CD14-positive monocyte (primary cell): ENCODE measurements at regions not wholly inside any gene's neighbourhood (a gene's known extent, or its start where the extent isn't known, plus 50 kb on each side); places are given as distances from the start of the nearest gene placed in this dataset.

Source experiments
- DNase-seq, 3 donors: peaks; one replicate each; pipeline ENCODE4 v3.0.0-alpha.2; 2011 to 2022
- H2AFZ ChIP-seq: 2 replicates; pipeline ENCODE4 v1.6.0; 2012; ENCODE audit warnings: mild to moderate bottlenecking, low read depth, low read length, inconsistent platforms; ENCODE audit not compliant: insufficient read depth, poor library complexity, severe bottlenecking
- H3K27ac ChIP-seq, 2 donors: 1 replicate in 1 of 2; 2 replicates in 1 of 2; pipeline ENCODE4 v1.5.1; 2012 to 2013; ENCODE audit warnings: low read length in 2 of 2, control low read depth in 1 of 2, inconsistent platforms in 1 of 2, low read depth in 1 of 2, mild to moderate bottlenecking in 1 of 2
- H3K27me3 ChIP-seq, 2 donors: one replicate each; pipeline versions ENCODE4 v1.6.0 to v1.6.1; 2011 to 2013; ENCODE audit warnings: low read length in 2 of 2; ENCODE audit not compliant: control insufficient read depth in 2 of 2, insufficient read depth in 2 of 2
- H3K36me3 ChIP-seq, 2 donors: replicated peaks in 1 of 2; 1 replicate in 1 of 2; 2 replicates in 1 of 2; pipeline versions ENCODE4 v1.5.1 to v1.6.1; 2012 to 2013; ENCODE audit warnings: low read length in 2 of 2, control low read depth in 1 of 2, inconsistent platforms in 1 of 2, mild to moderate bottlenecking in 1 of 2; ENCODE audit not compliant: insufficient read depth in 2 of 2, control insufficient read depth in 1 of 2
- H3K4me1 ChIP-seq, 2 donors: 1 replicate in 1 of 2; 2 replicates in 1 of 2; pipeline versions ENCODE4 v1.5.1 to v1.6.1; 2012 to 2013; ENCODE audit warnings: low read length in 2 of 2, control low read depth in 1 of 2, inconsistent platforms in 1 of 2, mild to moderate bottlenecking in 1 of 2, moderate library complexity in 1 of 2; ENCODE audit not compliant: insufficient read depth in 2 of 2, control insufficient read depth in 1 of 2
- H3K4me2 ChIP-seq: replicated peaks from 2 replicates; pipeline ENCODE3; 2012; ENCODE audit warnings: low read length, moderate library complexity, mild to moderate bottlenecking; ENCODE audit not compliant: poor library complexity, severe bottlenecking; ENCODE audit errors: extremely low read depth
- H3K4me3 ChIP-seq, 3 experiments: fragments of 200-600 bp in 1 of 3; sonication (generic) in 1 of 3; replicated peaks in 1 of 3; 1 replicate in 2 of 3; 2 replicates in 1 of 3; pipeline ENCODE4 v1.5.1; 2011 to 2013; ENCODE audit warnings: low read length in 3 of 3, mild to moderate bottlenecking in 3 of 3, control low read depth in 2 of 3, low read depth in 2 of 3, inconsistent platforms in 1 of 3, moderate library complexity in 1 of 3
- H3K79me2 ChIP-seq: 2 replicates; pipeline ENCODE4 v1.6.0; 2012; ENCODE audit warnings: mild to moderate bottlenecking, control low read depth, inconsistent platforms, low read length, moderate library complexity; ENCODE audit not compliant: insufficient read depth
- H3K9ac ChIP-seq: 2 replicates; pipeline ENCODE4 v1.6.0; 2017; ENCODE audit warnings: low read length, mild to moderate bottlenecking; ENCODE audit not compliant: insufficient read depth, poor library complexity, severe bottlenecking
- H3K9me3 ChIP-seq, 2 donors: replicated peaks in 1 of 2; 1 replicate in 1 of 2; 2 replicates in 1 of 2; pipeline versions ENCODE4 v1.5.1 to v1.6.1; 2012 to 2013; ENCODE audit warnings: low read length in 2 of 2, control low read depth in 1 of 2; ENCODE audit not compliant: control insufficient read depth in 1 of 2, insufficient read depth in 1 of 2
- H4K20me1 ChIP-seq: 2 replicates; pipeline ENCODE4 v1.6.0; 2012; ENCODE audit warnings: mild to moderate bottlenecking, low read length, control low read depth, moderate library complexity; ENCODE audit not compliant: insufficient read depth
- H3K27ac Mint-ChIP-seq, 7 donors: one replicate each; pipeline ENCODE4 v1.8.0; 2020; ENCODE audit warnings: mild to moderate bottlenecking in 7 of 7, mixed read lengths in 7 of 7, moderate library complexity in 6 of 7, inconsistent platforms in 2 of 7
- H3K27me3 Mint-ChIP-seq, 3 donors: one replicate each; pipeline ENCODE4 v1.8.0; 2021 to 2022; ENCODE audit warnings: low read depth in 3 of 3, mild to moderate bottlenecking in 3 of 3, mixed read lengths in 3 of 3, moderate library complexity in 3 of 3, inconsistent platforms in 1 of 3
- H3K36me3 Mint-ChIP-seq, 2 donors: one replicate each; pipeline ENCODE4 v1.8.0; 2020; ENCODE audit warnings: mixed read lengths in 2 of 2, inconsistent platforms in 1 of 2, mild to moderate bottlenecking in 1 of 2
- H3K4me1 Mint-ChIP-seq: one replicate; pipeline ENCODE4 v1.8.0; 2020; ENCODE audit warnings: mild to moderate bottlenecking, mixed read lengths
- H3K4me3 Mint-ChIP-seq, 2 donors: one replicate each; pipeline ENCODE4 v1.8.0; 2020; ENCODE audit warnings: mild to moderate bottlenecking in 2 of 2, mixed read lengths in 2 of 2, moderate library complexity in 1 of 2
- H3K9me3 Mint-ChIP-seq, 7 donors: one replicate each; pipeline ENCODE4 v1.8.0; 2020 to 2022; ENCODE audit warnings: mixed read lengths in 7 of 7, mild to moderate bottlenecking in 6 of 7, moderate library complexity in 6 of 7, inconsistent platforms in 2 of 7
- WGBS: methylation state at CpG from one replicate; pipeline ENCODE4 v1.1.5; 2013; ENCODE audit warnings: missing lambda C conversion rate; ENCODE audit not compliant: insufficient coverage; 5-methylcytosine and 5-hydroxymethylcytosine counted together
- intact Hi-C, 2 donors: fragments of 100-400 bp; cut with micrococcal nuclease; formaldehyde crosslinking; loops; one replicate each; pipeline versions ENCODE4 v1.15.0 to v1.15.1; 2023
- TF ChIP-seq, protein P1 (sequence below): fragments of 200-600 bp; IDR thresholded peaks from one replicate; pipeline ENCODE4 v1.8.0; 2022; ENCODE audit warnings: antibody characterized with exemption, mild to moderate bottlenecking

DNA sequence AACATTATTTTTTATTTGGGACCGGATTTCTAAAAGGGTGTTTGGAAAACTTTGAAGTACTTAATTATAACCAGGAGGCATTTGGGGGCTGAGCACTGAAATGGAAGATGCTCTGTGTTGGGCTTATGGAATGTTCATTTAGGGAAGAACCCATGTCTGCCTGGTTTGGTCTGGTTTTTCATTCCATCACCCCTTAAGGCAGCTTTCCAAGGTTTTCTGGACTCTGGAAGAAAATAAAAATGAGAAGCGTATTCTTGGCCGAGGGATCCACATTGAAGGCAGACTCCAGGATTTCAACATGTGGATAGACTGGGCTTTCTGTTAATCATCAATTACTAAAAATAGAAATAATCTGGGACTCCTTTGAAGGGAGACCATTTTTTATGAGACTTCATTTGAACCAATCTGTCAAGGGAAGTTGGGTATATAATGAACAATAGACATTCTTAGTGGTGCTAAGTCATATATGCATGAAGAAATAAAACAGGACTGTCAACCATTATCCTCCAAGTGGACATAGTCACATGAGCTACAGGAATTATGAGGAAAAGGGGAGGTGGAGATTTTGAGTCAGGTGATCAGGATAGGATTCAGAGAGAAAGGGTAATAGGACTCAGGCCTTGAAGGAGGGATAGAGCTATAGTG is 270.5 kb upstream of the ADAMTS9 start:
- no peak overlapping the region for H3K27ac ChIP-seq
- WGBS: 80% methylated on average over 1 of the region's 3 CpGs
- H3K27me3 ChIP-seq: no peaks in the 10 kb centered on the region
- no peaks in the 10 kb centered on the region for H3K79me2 ChIP-seq
- intact Hi-C loops: no loop called here
- DNase-seq: no peak
- no peaks in the 10 kb centered on the region for H3K36me3 Mint-ChIP-seq
- H3K9me3 ChIP-seq: no peaks in the 10 kb centered on the region
- H3K9me3 Mint-ChIP-seq: peaks cover 0 to 7% (median 0%) of the 10 kb centered on the region in 7 donors
- no peak overlapping the region for H3K27ac Mint-ChIP-seq
- H3K4me2 ChIP-seq: no peak overlapping the region
- no peaks in the 10 kb centered on the region for H3K4me1 Mint-ChIP-seq
- H3K27me3 Mint-ChIP-seq: peaks cover 0 to 1% (median 0%) of the 10 kb centered on the region in 3 donors
- H3K4me1 ChIP-seq: no peaks in the 10 kb centered on the region
- H2AFZ ChIP-seq: no peak overlapping the region
- TF ChIP-seq, protein P1, sequence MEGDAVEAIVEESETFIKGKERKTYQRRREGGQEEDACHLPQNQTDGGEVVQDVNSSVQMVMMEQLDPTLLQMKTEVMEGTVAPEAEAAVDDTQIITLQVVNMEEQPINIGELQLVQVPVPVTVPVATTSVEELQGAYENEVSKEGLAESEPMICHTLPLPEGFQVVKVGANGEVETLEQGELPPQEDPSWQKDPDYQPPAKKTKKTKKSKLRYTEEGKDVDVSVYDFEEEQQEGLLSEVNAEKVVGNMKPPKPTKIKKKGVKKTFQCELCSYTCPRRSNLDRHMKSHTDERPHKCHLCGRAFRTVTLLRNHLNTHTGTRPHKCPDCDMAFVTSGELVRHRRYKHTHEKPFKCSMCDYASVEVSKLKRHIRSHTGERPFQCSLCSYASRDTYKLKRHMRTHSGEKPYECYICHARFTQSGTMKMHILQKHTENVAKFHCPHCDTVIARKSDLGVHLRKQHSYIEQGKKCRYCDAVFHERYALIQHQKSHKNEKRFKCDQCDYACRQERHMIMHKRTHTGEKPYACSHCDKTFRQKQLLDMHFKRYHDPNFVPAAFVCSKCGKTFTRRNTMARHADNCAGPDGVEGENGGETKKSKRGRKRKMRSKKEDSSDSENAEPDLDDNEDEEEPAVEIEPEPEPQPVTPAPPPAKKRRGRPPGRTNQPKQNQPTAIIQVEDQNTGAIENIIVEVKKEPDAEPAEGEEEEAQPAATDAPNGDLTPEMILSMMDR: no peak
- H3K9ac ChIP-seq: no peak overlapping the region
- no peaks in the 10 kb centered on the region for H4K20me1 ChIP-seq
- H3K4me3 Mint-ChIP-seq: no peak overlapping the region
- no peak overlapping the region for H3K4me3 ChIP-seq
- H3K36me3 ChIP-seq: no peaks in the 10 kb centered on the region

DNA sequence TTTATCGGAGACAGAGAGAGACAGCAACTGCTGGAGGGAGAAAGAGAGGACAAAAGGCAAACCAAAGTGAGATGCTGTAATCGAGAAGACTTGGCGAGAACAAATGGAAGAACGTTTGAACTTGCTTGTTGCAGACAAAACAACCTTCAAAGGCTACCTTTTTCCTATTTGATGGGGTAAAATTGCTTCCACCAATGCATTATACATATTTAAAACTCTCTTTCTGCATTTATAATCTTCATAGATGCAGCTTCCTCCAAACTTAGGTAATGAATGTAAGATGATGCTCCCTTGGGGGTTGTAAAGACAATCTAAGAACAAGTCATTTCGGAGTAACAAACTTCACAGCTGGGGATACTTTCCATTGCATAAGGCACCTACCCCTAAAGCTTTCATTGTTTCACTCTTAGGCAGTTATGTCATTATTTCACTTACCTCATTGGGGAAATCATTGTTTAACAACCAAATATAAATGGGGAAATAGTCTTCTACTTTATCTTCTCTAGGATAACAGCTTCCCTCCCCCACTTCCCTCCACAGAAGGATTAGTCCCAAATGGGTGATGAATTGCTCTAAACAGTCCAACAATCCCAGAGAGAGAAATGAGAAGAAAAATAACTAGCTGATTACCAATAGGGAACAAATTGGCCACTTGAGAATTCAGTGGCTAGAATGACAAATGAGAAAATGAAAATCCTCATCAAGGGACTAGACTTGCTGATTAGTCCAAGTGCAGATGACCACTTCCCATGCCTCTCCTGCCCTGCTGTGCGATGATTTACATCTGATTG is 269.8 kb upstream of the ADAMTS9 start:
- H3K27ac Mint-ChIP-seq: peak overlapping the region in 1 of 7 donors; percentile 16
- Histone ChIP-seq H3K4me3 (no peak overlapping the region), H3K27ac (no peak overlapping the region), H3K4me2 (no peak overlapping the region), H3K9ac (no peak overlapping the region), H3K4me1 (no peaks in the 10 kb centered on the region), H4K20me1 (no peaks in the 10 kb centered on the region), H2AFZ (no peak overlapping the region), H3K36me3 (no peaks in the 10 kb centered on the region), H3K79me2 (no peaks in the 10 kb centered on the region), H3K9me3 (no peaks in the 10 kb centered on the region), H3K27me3 (no peaks in the 10 kb centered on the region)
- intact Hi-C loops: no loop called here
- TF ChIP-seq, protein P1: no peak
- H3K36me3 Mint-ChIP-seq: no peaks in the 10 kb centered on the region
- 100% methylated on average over 1 of the region's 6 CpGs for WGBS
- H3K4me1 Mint-ChIP-seq: no peaks in the 10 kb centered on the region
- H3K4me3 Mint-ChIP-seq: no peak overlapping the region
- peaks cover 0 to 6% (median 0%) of the 10 kb centered on the region in 7 donors for H3K9me3 Mint-ChIP-seq
- peaks cover 0 to 1% (median 0%) of the 10 kb centered on the region in 3 donors for H3K27me3 Mint-ChIP-seq
- no peak for DNase-seq
